Common myeloid progenitor, CD34-positive (primary cell): ENCODE measurements at regions not wholly inside any gene's neighbourhood (a gene's known extent, or its start where the extent isn't known, plus 50 kb on each side); places are given as distances from the start of the nearest gene placed in this dataset.

ENCODE experiments used
- CTCF ChIA-PET: fragments of 350-600 bp; sonication (Branson Sonifier 250); formaldehyde crosslinking; loops from one replicate; lab custom pipeline; 2021; ENCODE audit warnings: antibody characterized with exemption; lab: Charles Lee
- POLR2A ChIA-PET: fragments of 350-600 bp; sonication (Branson Sonifier 250); formaldehyde crosslinking; loops from one replicate; lab custom pipeline; 2021; ENCODE audit warnings: antibody characterized with exemption; lab: Charles Lee
- DNase-seq, 3 donors: peaks; one replicate each; pipeline versions ENCODE4 v3.0.0 to v3.0.0-alpha.2; 2013
- H3K27ac ChIP-seq, 2 experiments: 1 replicate in 1 of 2; 2 replicates in 1 of 2; pipeline ENCODE4 v1.7.0; 2013; ENCODE audit warnings: inconsistent platforms in 2 of 2, low read length in 2 of 2, mild to moderate bottlenecking in 2 of 2, low read depth in 1 of 2, moderate library complexity in 1 of 2; ENCODE audit not compliant: severe bottlenecking in 2 of 2, insufficient read depth in 1 of 2, poor library complexity in 1 of 2
- H3K27me3 ChIP-seq, 5 experiments: replicated peaks in 2 of 5; 1 replicate in 3 of 5; 2 replicates in 2 of 5; pipeline versions ENCODE4 v1.6.1 to v1.7.0; 2013; ENCODE audit warnings: low read length in 4 of 5, mild to moderate bottlenecking in 2 of 5, moderate library complexity in 2 of 5, inconsistent platforms in 1 of 5; ENCODE audit not compliant: insufficient read depth in 5 of 5, control insufficient read depth in 4 of 5
- H3K36me3 ChIP-seq, 4 experiments: 1 replicate in 2 of 4; 2 replicates in 2 of 4; pipeline versions ENCODE4 v1.6.1 to v1.7.0; 2013; ENCODE audit warnings: low read length in 3 of 4, control low read depth in 1 of 4, mild to moderate bottlenecking in 1 of 4; ENCODE audit not compliant: control insufficient read depth in 4 of 4, insufficient read depth in 4 of 4
- H3K4me1 ChIP-seq, 4 experiments: 1 replicate in 3 of 4; 2 replicates in 1 of 4; pipeline versions ENCODE4 v1.6.1 to v1.7.1; 2013; ENCODE audit warnings: low read length in 3 of 4, mild to moderate bottlenecking in 3 of 4, control low read depth in 1 of 4, inconsistent platforms in 1 of 4, moderate library complexity in 1 of 4; ENCODE audit not compliant: control insufficient read depth in 4 of 4, insufficient read depth in 4 of 4; ENCODE audit errors: control extremely low read depth in 1 of 4
- H3K4me3 ChIP-seq, 7 experiments: 1 replicate in 4 of 7; 2 replicates in 3 of 7; pipeline versions ENCODE4 v1.5.1 to v1.7.0; 2013; ENCODE audit warnings: mild to moderate bottlenecking in 7 of 7, low read length in 6 of 7, moderate library complexity in 6 of 7, inconsistent platforms in 2 of 7, low read depth in 2 of 7, control low read depth in 1 of 7; ENCODE audit not compliant: insufficient read depth in 4 of 7, control insufficient read depth in 1 of 7; ENCODE audit errors: extremely low read depth in 1 of 7
- H3K9me3 ChIP-seq, 5 experiments: 1 replicate in 4 of 5; 2 replicates in 1 of 5; pipeline versions ENCODE4 v1.6.1 to v1.7.1; 2013; ENCODE audit warnings: low read length in 4 of 5, mild to moderate bottlenecking in 2 of 5, inconsistent platforms in 1 of 5, low read depth in 1 of 5, moderate library complexity in 1 of 5; ENCODE audit not compliant: control insufficient read depth in 4 of 5, insufficient read depth in 2 of 5; ENCODE audit errors: control extremely low read depth in 1 of 5
- WGBS: methylation state at CpG from one replicate; pipeline ENCODE4 v1.1.5; 2013; ENCODE audit not compliant: insufficient coverage; 5-methylcytosine and 5-hydroxymethylcytosine counted together

GRCh38 chr7:114364151-114364550, 50.5 kb upstream of the FOXP2 start:
- H3K36me3 ChIP-seq = no peaks in the 10 kb centered on the region
- no peaks in the 10 kb centered on the region for H3K9me3 ChIP-seq
- no peaks in the 10 kb centered on the region for H3K27me3 ChIP-seq
- ChIA-PET CTCF (interaction anchor here (1.2 kb wide), 1 partner anchor 12 kb away, joined by 3 read pairs; no protein-coding TSS in a partner anchor), POLR2A (no interaction called here)
- WGBS = no CpG with 5 or more reads among the region's 3 CpGs
- H3K4me3 ChIP-seq = no peak overlapping the region
- H3K4me1 ChIP-seq = no peaks in the 10 kb centered on the region
- no peak for DNase-seq
- no peak overlapping the region for H3K27ac ChIP-seq

- Histone ChIP-seq H3K9me3 (no peaks in the 10 kb centered on the region), H3K27me3 (no peaks in the 10 kb centered on the region), H3K27ac (no peak overlapping the region), H3K4me3 (no peak overlapping the region), H3K36me3 (no peaks in the 10 kb centered on the region), H3K4me1 (no peaks in the 10 kb centered on the region)
- no peak for DNase-seq
- ChIA-PET POLR2A (no interaction called here), CTCF (no interaction called here)
- no CpG with 5 or more reads among the region's 1 CpG for WGBS
These were observed 51.3 kb upstream of the FOXP2 start for GRCh38 chr7:114363292-114363691.

GRCh38 chr7:114358911-114359310, 55.7 kb upstream of the FOXP2 start:
- no peak for DNase-seq
- H3K4me3 ChIP-seq = no peak overlapping the region
- no peaks in the 10 kb centered on the region for H3K36me3 ChIP-seq
- no peaks in the 10 kb centered on the region for H3K27me3 ChIP-seq
- ChIA-PET CTCF (no interaction called here), POLR2A (no interaction called here)
- no peaks in the 10 kb centered on the region for H3K4me1 ChIP-seq
- no peaks in the 10 kb centered on the region for H3K9me3 ChIP-seq
- no peak overlapping the region for H3K27ac ChIP-seq
- 100% methylated on average over 1 of the region's 2 CpGs for WGBS

GRCh38 chr7:114356133-114356532, 58.5 kb upstream of the FOXP2 start:
- no peak overlapping the region for H3K27ac ChIP-seq
- no peaks in the 10 kb centered on the region for H3K36me3 ChIP-seq
- H3K4me1 ChIP-seq = no peaks in the 10 kb centered on the region
- H3K9me3 ChIP-seq = no peaks in the 10 kb centered on the region
- CTCF ChIA-PET = no interaction called here
- DNase-seq = no peak
- WGBS = no CpG with 5 or more reads among the region's 3 CpGs
- no peaks in the 10 kb centered on the region for H3K27me3 ChIP-seq
- POLR2A ChIA-PET = no interaction called here
- no peak overlapping the region for H3K4me3 ChIP-seq

- Histone ChIP-seq H3K36me3 (no peaks in the 10 kb centered on the region), H3K27me3 (no peaks in the 10 kb centered on the region), H3K4me3 (no peak overlapping the region), H3K27ac (no peak overlapping the region), H3K4me1 (no peaks in the 10 kb centered on the region), H3K9me3 (no peaks in the 10 kb centered on the region)
- no peak for DNase-seq
- CTCF ChIA-PET = no interaction called here
- no CpG with 5 or more reads among the region's 1 CpG for WGBS
- POLR2A ChIA-PET = no interaction called here
These were observed 60.3 kb upstream of the FOXP2 start for GRCh38 chr7:114354306-114354705.

GRCh38 chr7:114345494-114345893, 69.1 kb upstream of the FOXP2 start:
- Histone ChIP-seq H3K27me3 (no peaks in the 10 kb centered on the region), H3K36me3 (no peaks in the 10 kb centered on the region), H3K9me3 (no peaks in the 10 kb centered on the region), H3K27ac (no peak overlapping the region), H3K4me3 (no peak overlapping the region), H3K4me1 (no peaks in the 10 kb centered on the region)
- DNase-seq = no peak
- ChIA-PET POLR2A (no interaction called here), CTCF (no interaction called here)
- whole genome bisulfite sequencing = no CpG with 5 or more reads among the region's 2 CpGs

- WGBS = 92% methylated on average over 5 of the region's 9 CpGs
- no peaks in the 10 kb centered on the region for H3K4me1 ChIP-seq
- H3K4me3 ChIP-seq = no peak overlapping the region
- H3K27ac ChIP-seq = no peak overlapping the region
- no peaks in the 10 kb centered on the region for H3K9me3 ChIP-seq
- no peaks in the 10 kb centered on the region for H3K27me3 ChIP-seq
- no peaks in the 10 kb centered on the region for H3K36me3 ChIP-seq
- ChIA-PET POLR2A (no interaction called here), CTCF (interaction anchor here (0.7 kb wide), 1 partner anchor 9 kb away, joined by 3 read pairs; no protein-coding TSS in a partner anchor)
- DNase-seq = no peak
These were observed 70.5 kb upstream of the FOXP2 start for GRCh38 chr7:114343949-114344708.
